KMS-11 (cell line): ENCODE measurements at regions not wholly inside any gene's neighbourhood (a gene's known extent, or its start where the extent isn't known, plus 50 kb on each side); places are given as distances from the start of the nearest gene placed in this dataset.

Source experiments
- H2AFZ ChIP-seq: fragments of 200-600 bp; sonication (generic); 2 replicates; pipeline ENCODE4 v1.6.1; 2016; ENCODE audit warnings: antibody characterized with exemption, mixed run types, low read depth
- H3K27ac ChIP-seq: fragments of 200-600 bp; sonication (generic); 2 replicates; pipeline ENCODE4 v1.6.1; 2016; ENCODE audit warnings: mild to moderate bottlenecking, mixed run types
- H3K27me3 ChIP-seq: fragments of 200-600 bp; sonication (generic); 2 replicates; pipeline ENCODE4 v1.6.1; 2017; ENCODE audit warnings: mild to moderate bottlenecking, low read depth, mixed run types, moderate library complexity; ENCODE audit not compliant: insufficient read depth
- H3K36me3 ChIP-seq: fragments of 200-600 bp; sonication (generic); 2 replicates; pipeline ENCODE4 v1.6.1; 2017; ENCODE audit warnings: mild to moderate bottlenecking, mixed run types; ENCODE audit not compliant: insufficient read depth
- H3K4me1 ChIP-seq: fragments of 200-600 bp; sonication (generic); 2 replicates; pipeline ENCODE4 v1.6.1; 2016; ENCODE audit warnings: mild to moderate bottlenecking, low read depth, mixed run types; ENCODE audit not compliant: poor library complexity, severe bottlenecking
- H3K4me2 ChIP-seq: fragments of 200-600 bp; sonication (generic); 2 replicates; pipeline ENCODE4 v1.7.0; 2016; ENCODE audit warnings: mild to moderate bottlenecking, mixed run types
- H3K4me3 ChIP-seq: fragments of 200-600 bp; sonication (generic); IDR thresholded peaks from 2 replicates; pipeline ENCODE4 v1.6.1; 2017; ENCODE audit warnings: low read depth, low read length, mixed read lengths; ENCODE audit not compliant: insufficient read depth
- H3K79me2 ChIP-seq: fragments of 200-600 bp; sonication (generic); 2 replicates; pipeline ENCODE4 v1.6.1; 2016; ENCODE audit warnings: low read depth, mixed run types; ENCODE audit not compliant: insufficient read depth
- H3K9ac ChIP-seq: fragments of 200-600 bp; sonication (generic); 2 replicates; pipeline ENCODE4 v1.6.1; 2016; ENCODE audit warnings: mild to moderate bottlenecking, mixed run types
- H4K20me1 ChIP-seq: fragments of 200-600 bp; sonication (generic); 2 replicates; pipeline ENCODE4 v1.6.1; 2016; ENCODE audit warnings: mild to moderate bottlenecking, mixed run types; ENCODE audit not compliant: insufficient read depth
- CTCF ChIP-seq: fragments of 200-600 bp; sonication (generic); conservative IDR thresholded peaks from 2 replicates; pipeline ENCODE4 v1.6.1; 2017; ENCODE audit warnings: low read depth, mild to moderate bottlenecking, antibody characterized with exemption, low read length, moderate library complexity, mixed read lengths

- no peak overlapping the region for H3K27ac ChIP-seq
- H3K9ac ChIP-seq = no peak overlapping the region
- no peaks in the 10 kb centered on the region for H4K20me1 ChIP-seq
- no peaks in the 10 kb centered on the region for H3K79me2 ChIP-seq
- no peak overlapping the region for H2AFZ ChIP-seq
- no peaks in the 10 kb centered on the region for H3K36me3 ChIP-seq
- no peak overlapping the region for H3K4me2 ChIP-seq
- peaks cover 92% of the 10 kb centered on the region for H3K27me3 ChIP-seq
- no peaks in the 10 kb centered on the region for H3K4me1 ChIP-seq
- no peak overlapping the region for H3K4me3 ChIP-seq
- TF ChIP-seq CTCF = no peak
Measured at GRCh38 chr9:134491196-134491835, 150.3 kb upstream of the COL5A1 start.

- Histone ChIP-seq H3K36me3 (no peaks in the 10 kb centered on the region), H3K9ac (no peak overlapping the region), H3K4me2 (no peak overlapping the region), H3K4me3 (no peak overlapping the region), H2AFZ (no peak overlapping the region), H4K20me1 (no peaks in the 10 kb centered on the region), H3K27me3 (peaks cover 90% of the 10 kb centered on the region), H3K27ac (no peak overlapping the region), H3K79me2 (no peaks in the 10 kb centered on the region), H3K4me1 (no peaks in the 10 kb centered on the region)
- no peak for TF ChIP-seq CTCF
Measured at GRCh38 chr9:134491856-134492255, 149.7 kb upstream of the COL5A1 start.

DNA sequence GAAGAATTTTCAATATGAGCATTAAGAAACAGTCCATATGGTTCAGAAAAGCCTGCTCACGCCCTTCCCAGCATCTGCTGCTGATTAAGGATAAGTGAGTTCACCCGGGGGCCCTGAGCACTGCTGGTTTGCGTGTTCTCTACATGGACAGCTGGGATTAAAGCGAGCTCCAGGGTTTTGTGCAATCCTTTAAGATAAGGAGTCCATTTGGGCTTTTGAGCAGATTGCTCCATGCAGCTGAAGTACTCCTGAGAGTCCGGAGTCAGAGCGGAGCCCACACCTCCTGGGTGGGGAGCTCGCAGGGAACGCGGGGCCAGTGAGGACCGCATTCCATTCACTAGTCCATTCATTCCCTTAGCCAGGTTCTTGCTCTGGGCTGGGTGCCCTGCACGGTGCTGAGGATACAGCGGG, 149.3 kb upstream of the COL5A1 start:
- Histone ChIP-seq H3K9ac (no peak overlapping the region), H3K27ac (no peak overlapping the region)
- TF ChIP-seq CTCF = no peak

GRCh38 chr9:134492721-134493460, 148.7 kb upstream of the COL5A1 start:
- Histone ChIP-seq H3K27me3 (peaks cover 90% of the 10 kb centered on the region), H3K4me3 (no peak overlapping the region), H3K79me2 (no peaks in the 10 kb centered on the region), H3K27ac (no peak overlapping the region), H4K20me1 (no peaks in the 10 kb centered on the region), H3K9ac (no peak overlapping the region), H3K4me1 (no peaks in the 10 kb centered on the region), H3K4me2 (no peak overlapping the region), H3K36me3 (no peaks in the 10 kb centered on the region), H2AFZ (no peak overlapping the region)
- no peak for TF ChIP-seq CTCF

More for the DNA sequence above, 149.3 kb upstream of the COL5A1 start:
- no peaks in the 10 kb centered on the region for H4K20me1 ChIP-seq
- no peaks in the 10 kb centered on the region for H3K4me1 ChIP-seq
- H3K4me2 ChIP-seq = no peak overlapping the region
- H3K36me3 ChIP-seq = no peaks in the 10 kb centered on the region
- H3K27me3 ChIP-seq = peaks cover 90% of the 10 kb centered on the region
- no peak overlapping the region for H3K4me3 ChIP-seq
- no peaks in the 10 kb centered on the region for H3K79me2 ChIP-seq
- H2AFZ ChIP-seq = no peak overlapping the region
